ENCODE measurements at regions not wholly inside any gene's neighbourhood (a gene's known extent, or its start where the extent isn't known, plus 50 kb on each side); places are given as distances from the start of the nearest gene placed in this dataset.

DNA sequence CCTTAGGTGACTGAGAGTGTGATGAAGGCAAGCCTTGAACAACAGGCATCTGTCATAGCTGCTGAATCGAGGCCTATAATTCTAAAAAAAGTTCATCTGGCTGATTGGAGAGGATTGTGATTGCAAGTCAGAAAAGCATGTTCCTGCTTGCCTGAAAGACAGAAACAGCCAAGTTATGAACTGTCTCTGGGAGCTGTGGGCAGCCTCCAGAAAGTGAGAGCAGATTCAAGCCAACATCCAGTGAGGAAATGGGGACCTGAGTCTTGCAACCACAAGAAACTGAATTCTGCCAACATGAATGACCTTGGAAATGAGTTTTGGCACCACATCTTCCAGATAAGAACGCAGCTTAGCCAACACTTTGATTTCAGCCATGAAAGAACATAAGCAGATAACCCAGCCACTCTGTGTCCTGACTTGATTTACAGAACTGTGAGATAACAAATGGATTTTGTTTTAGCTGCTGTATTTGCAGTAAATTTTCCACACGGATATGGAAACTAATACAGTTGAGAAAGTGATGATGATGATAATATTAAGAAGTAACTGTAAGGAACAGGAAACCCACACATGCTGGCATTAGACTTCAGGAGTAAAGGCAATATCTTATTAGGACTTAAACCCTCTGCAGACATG, 240.3 kb upstream of the NDST3 start:
- Histone ChIP-seq H3K36me3 (ENCODE audit: insufficient read depth, low read length) (no peaks in the 10 kb centered on the region), H2AFZ (ENCODE audit: low read length) (peak overlapping the region; percentile 43; the same call in 1 of the 2 replicates), H3K27me3 (ENCODE audit: insufficient read depth, low read length, poor library complexity, severe bottlenecking) (no peaks in the 10 kb centered on the region), H3K79me2 (ENCODE audit: insufficient read depth, low read length) (no peaks in the 10 kb centered on the region), H3F3A (ENCODE audit: low read depth) (no peaks in the 10 kb centered on the region), H3K4me2 (ENCODE audit: low read depth, low read length, poor library complexity, severe bottlenecking) (no peak overlapping the region), H3K9me2 (replicated peaks; ENCODE audit: low read depth, low read length) (no peaks in the 10 kb centered on the region), H3K9ac (ENCODE audit: low read depth, low read length, poor library complexity, severe bottlenecking) (no peak overlapping the region), H3K4me1 (ENCODE audit: insufficient read depth, low read length, poor library complexity, severe bottlenecking) (no peaks in the 10 kb centered on the region), H3K4me3 (ENCODE audit: low read length, poor library complexity, severe bottlenecking) (no peak overlapping the region), H4K20me1 (ENCODE audit: insufficient read depth, low read length, poor library complexity, severe bottlenecking) (no peaks in the 10 kb centered on the region), H3K9me3 (ENCODE audit: insufficient read depth, low read depth, low read length) (no peaks in the 10 kb centered on the region)
- TF ChIP-seq, protein P1, sequence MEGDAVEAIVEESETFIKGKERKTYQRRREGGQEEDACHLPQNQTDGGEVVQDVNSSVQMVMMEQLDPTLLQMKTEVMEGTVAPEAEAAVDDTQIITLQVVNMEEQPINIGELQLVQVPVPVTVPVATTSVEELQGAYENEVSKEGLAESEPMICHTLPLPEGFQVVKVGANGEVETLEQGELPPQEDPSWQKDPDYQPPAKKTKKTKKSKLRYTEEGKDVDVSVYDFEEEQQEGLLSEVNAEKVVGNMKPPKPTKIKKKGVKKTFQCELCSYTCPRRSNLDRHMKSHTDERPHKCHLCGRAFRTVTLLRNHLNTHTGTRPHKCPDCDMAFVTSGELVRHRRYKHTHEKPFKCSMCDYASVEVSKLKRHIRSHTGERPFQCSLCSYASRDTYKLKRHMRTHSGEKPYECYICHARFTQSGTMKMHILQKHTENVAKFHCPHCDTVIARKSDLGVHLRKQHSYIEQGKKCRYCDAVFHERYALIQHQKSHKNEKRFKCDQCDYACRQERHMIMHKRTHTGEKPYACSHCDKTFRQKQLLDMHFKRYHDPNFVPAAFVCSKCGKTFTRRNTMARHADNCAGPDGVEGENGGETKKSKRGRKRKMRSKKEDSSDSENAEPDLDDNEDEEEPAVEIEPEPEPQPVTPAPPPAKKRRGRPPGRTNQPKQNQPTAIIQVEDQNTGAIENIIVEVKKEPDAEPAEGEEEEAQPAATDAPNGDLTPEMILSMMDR (conservative IDR thresholded peaks at IDR 0.05; ENCODE audit: low read length), result no peak
- TF ChIP-seq EZH2phosphoT487 (IDR thresholded peaks at IDR 0.05; ENCODE audit: borderline replicate concordance), result no peak

DNA sequence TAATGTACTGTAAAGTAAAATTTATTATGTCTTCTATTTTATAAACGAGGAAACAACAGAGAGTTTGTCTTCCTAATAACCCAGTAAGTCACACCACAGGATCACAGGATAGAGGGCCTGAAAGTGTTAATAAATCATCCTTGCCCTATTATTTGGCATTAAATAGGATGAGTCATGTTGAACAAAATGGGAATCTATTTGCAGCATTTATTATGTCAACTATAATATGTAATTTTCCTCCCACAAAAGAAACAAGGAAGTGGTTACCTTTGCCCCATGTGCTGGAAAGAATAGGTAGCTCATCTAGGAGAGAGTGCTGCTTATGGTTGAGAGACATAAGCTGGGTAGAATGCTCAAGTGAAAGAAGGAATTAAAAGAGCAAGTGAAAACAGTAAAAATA, 237.6 kb upstream of the NDST3 start:
- H3K9ac ChIP-seq (ENCODE audit: low read depth, low read length, poor library complexity, severe bottlenecking), result no peak overlapping the region
- no peaks in the 10 kb centered on the region for H3K9me3 ChIP-seq (ENCODE audit: insufficient read depth, low read depth, low read length)
- H3K4me2 ChIP-seq (ENCODE audit: low read depth, low read length, poor library complexity, severe bottlenecking), result no peak overlapping the region
- H3K36me3 ChIP-seq (ENCODE audit: insufficient read depth, low read length), result no peaks in the 10 kb centered on the region
- H3F3A ChIP-seq (ENCODE audit: low read depth), result no peaks in the 10 kb centered on the region
- H3K4me3 ChIP-seq (ENCODE audit: low read length, poor library complexity, severe bottlenecking), result no peak overlapping the region
- no peaks in the 10 kb centered on the region for H3K4me1 ChIP-seq (ENCODE audit: insufficient read depth, low read length, poor library complexity, severe bottlenecking)
- no peaks in the 10 kb centered on the region for H3K9me2 ChIP-seq (replicated peaks; ENCODE audit: low read depth, low read length)
- TF ChIP-seq EZH2phosphoT487 (IDR thresholded peaks at IDR 0.05; ENCODE audit: borderline replicate concordance), result no peak
- TF ChIP-seq, protein P1 (conservative IDR thresholded peaks at IDR 0.05; ENCODE audit: low read length), result no peak
- no peaks in the 10 kb centered on the region for H3K27me3 ChIP-seq (ENCODE audit: insufficient read depth, low read length, poor library complexity, severe bottlenecking)
- no peaks in the 10 kb centered on the region for H4K20me1 ChIP-seq (ENCODE audit: insufficient read depth, low read length, poor library complexity, severe bottlenecking)
- no peaks in the 10 kb centered on the region for H3K79me2 ChIP-seq (ENCODE audit: insufficient read depth, low read length)
- H2AFZ ChIP-seq (ENCODE audit: low read length), result peak overlapping the region; percentile 80

DNA sequence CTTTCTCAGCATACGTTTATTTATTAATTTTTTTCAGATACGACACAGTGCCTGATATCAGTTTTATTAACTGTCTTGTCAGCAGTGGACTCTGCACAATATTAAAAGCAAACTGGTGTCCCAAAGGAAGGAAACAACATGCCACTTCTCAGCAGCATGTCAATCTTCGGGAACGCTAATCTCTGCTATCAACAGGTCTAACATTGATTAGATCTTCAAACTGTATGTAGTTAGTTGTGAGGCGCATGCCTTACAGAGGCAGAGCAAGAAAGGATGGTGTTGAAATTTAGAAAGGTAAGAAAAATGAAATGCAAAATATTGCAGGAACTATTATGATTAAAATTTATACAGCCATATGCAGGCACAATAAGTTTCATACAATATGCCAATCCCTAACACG, 233.7 kb upstream of the NDST3 start:
- TF ChIP-seq, protein P1 (conservative IDR thresholded peaks at IDR 0.05; ENCODE audit: low read length), result no peak
- no peak for TF ChIP-seq EZH2phosphoT487 (IDR thresholded peaks at IDR 0.05; ENCODE audit: borderline replicate concordance)
- H4K20me1 ChIP-seq (ENCODE audit: insufficient read depth, low read length, poor library complexity, severe bottlenecking), result no peaks in the 10 kb centered on the region
- H3K36me3 ChIP-seq (ENCODE audit: insufficient read depth, low read length), result no peaks in the 10 kb centered on the region
- H3K4me3 ChIP-seq (ENCODE audit: low read length, poor library complexity, severe bottlenecking), result no peak overlapping the region
- no peak overlapping the region for H3K9ac ChIP-seq (ENCODE audit: low read depth, low read length, poor library complexity, severe bottlenecking)
- H3K4me2 ChIP-seq (ENCODE audit: low read depth, low read length, poor library complexity, severe bottlenecking), result no peak overlapping the region
- H3K9me3 ChIP-seq (ENCODE audit: insufficient read depth, low read depth, low read length), result no peaks in the 10 kb centered on the region
- no peak overlapping the region for H2AFZ ChIP-seq (ENCODE audit: low read length)
- no peaks in the 10 kb centered on the region for H3K79me2 ChIP-seq (ENCODE audit: insufficient read depth, low read length)
- H3K27me3 ChIP-seq (ENCODE audit: insufficient read depth, low read length, poor library complexity, severe bottlenecking), result no peaks in the 10 kb centered on the region
- H3K4me1 ChIP-seq (ENCODE audit: insufficient read depth, low read length, poor library complexity, severe bottlenecking), result no peaks in the 10 kb centered on the region
- no peaks in the 10 kb centered on the region for H3F3A ChIP-seq (ENCODE audit: low read depth)
- no peaks in the 10 kb centered on the region for H3K9me2 ChIP-seq (replicated peaks; ENCODE audit: low read depth, low read length)
